ENCODE measurements at regions not wholly inside any gene's neighbourhood (a gene's known extent, or its start where the extent isn't known, plus 50 kb on each side); places are given as distances from the start of the nearest gene placed in this dataset.

DNA sequence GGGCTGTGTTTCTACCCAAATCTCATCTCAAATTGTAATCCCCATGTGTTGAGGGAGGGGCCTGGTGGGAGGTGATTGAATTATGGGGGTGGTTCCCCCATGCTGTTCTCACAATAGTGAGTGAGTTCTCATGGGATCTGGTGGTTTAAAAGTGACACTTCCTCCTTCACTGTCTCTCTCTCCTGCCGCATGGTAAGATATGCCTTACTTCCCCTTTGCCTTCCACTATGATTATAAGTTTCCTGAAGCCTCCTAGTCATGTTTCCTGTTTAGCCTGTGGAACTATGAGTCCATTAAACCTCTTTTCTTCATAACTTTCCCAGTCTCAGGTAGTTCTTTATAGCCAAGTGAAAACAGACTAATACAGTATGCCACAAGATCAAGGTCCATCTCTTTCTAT lies 70.0 kb upstream of the MSX1 start:
- no peak for TF ChIP-seq JUN (IDR thresholded peaks at IDR 0.05; ENCODE audit: borderline replicate concordance, insufficient read depth, insufficient read length, low read depth)
- TF ChIP-seq CTCF (IDR thresholded peaks at IDR 0.05; ENCODE audit: extremely low read depth in 1 of 2, insufficient read depth in 1 of 2, low read depth in 1 of 2, low read length in 2 of 2): no peak
- no peak for TF ChIP-seq MYC (IDR thresholded peaks at IDR 0.05; ENCODE audit: low read depth, low read length)
- no peak overlapping the region for H3K4me2 ChIP-seq (ENCODE audit: insufficient read depth, low read length)
- no peaks in the 10 kb centered on the region for H4K20me1 ChIP-seq (replicated peaks; ENCODE audit: control insufficient read depth, extremely low read depth, insufficient read depth, low read length)
- dilution Hi-C loops (cut with MboI; ENCODE audit: extremely low pct_ligation_motif_present, low sequenced_read_pairs) (no loop called here), intact Hi-C loops (cut with micrococcal nuclease) (no loop called here)
- no peaks in the 10 kb centered on the region for H3K36me3 ChIP-seq (ENCODE audit: control insufficient read depth in 2 of 2, extremely low read depth in 1 of 2, insufficient read depth in 2 of 2, low read length in 2 of 2)
- no peak for DNase-seq (ENCODE audit: low read depth, low spot score)
- no peak for FAIRE-seq
- no peaks in the 10 kb centered on the region for H3K79me2 ChIP-seq (ENCODE audit: control insufficient read depth, insufficient read depth, low read length)
- H3K27me3 ChIP-seq (ENCODE audit: control insufficient read depth in 2 of 2, insufficient read depth in 2 of 2, low read length in 2 of 2): no peaks in the 10 kb centered on the region
- no peak overlapping the region for H3K27ac ChIP-seq (ENCODE audit: insufficient read depth, low read depth, low read length)
- no peak overlapping the region for H2AFZ ChIP-seq (ENCODE audit: low read depth, low read length)
- no TSS peak for BruUV-seq (replicated peaks)
- H3K9me1 ChIP-seq (replicated peaks; ENCODE audit: control insufficient read depth, extremely low read depth, insufficient read depth, low read length): no peaks in the 10 kb centered on the region
- H3K4me1 ChIP-seq (ENCODE audit: control insufficient read depth, extremely low read depth, insufficient read depth, low read length): no peaks in the 10 kb centered on the region
- ChIA-PET CTCF (no interaction called here), POLR2A (no interaction called here)
- no peak overlapping the region for H3K4me3 ChIP-seq (replicated peaks in 1 of 3; ENCODE audit: insufficient read depth in 1 of 3, low read depth in 1 of 3, low read length in 3 of 3)
- H3K9ac ChIP-seq (replicated peaks; ENCODE audit: extremely low read depth, insufficient read depth, low read length): no peak overlapping the region
- no peaks in the 10 kb centered on the region for H3K9me3 ChIP-seq (replicated peaks; ENCODE audit: control insufficient read depth, insufficient read depth, low read length)

DNA sequence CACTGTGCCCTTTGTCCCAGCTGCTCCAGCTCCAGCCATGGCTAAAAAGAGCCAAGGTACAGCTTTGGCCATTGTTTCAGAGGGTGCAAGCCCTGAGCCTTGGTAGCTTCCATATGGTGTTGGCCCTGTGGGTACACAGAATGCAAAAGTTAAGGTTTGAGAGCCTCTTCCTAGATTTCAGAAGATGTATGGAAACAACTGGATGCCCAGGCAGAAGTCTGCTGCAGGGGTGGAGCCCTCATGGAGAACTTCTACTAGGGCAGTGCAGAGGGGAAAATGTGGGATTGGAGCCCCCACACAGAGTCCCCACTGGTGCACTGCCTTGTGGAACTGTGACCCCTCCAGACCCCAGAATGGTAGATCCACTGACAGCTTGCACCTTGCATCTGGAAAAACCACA lies 70.9 kb upstream of the MSX1 start:
- DNase-seq (ENCODE audit: low read depth, low spot score): no peak
- no peak for FAIRE-seq
- TF ChIP-seq POLR2A (IDR thresholded peaks at IDR 0.05; ENCODE audit: low read depth, low read length): no peak
- TF ChIP-seq JUN (IDR thresholded peaks at IDR 0.05; ENCODE audit: borderline replicate concordance, insufficient read depth, insufficient read length, low read depth): no peak
- TF ChIP-seq MAX (IDR thresholded peaks at IDR 0.05; ENCODE audit: insufficient read depth, insufficient read length): no peak
- Histone ChIP-seq H3K4me1 (ENCODE audit: control insufficient read depth, extremely low read depth, insufficient read depth, low read length) (no peaks in the 10 kb centered on the region), H3K27me3 (ENCODE audit: control insufficient read depth in 2 of 2, insufficient read depth in 2 of 2, low read length in 2 of 2) (no peaks in the 10 kb centered on the region), H3K79me2 (ENCODE audit: control insufficient read depth, insufficient read depth, low read length) (no peaks in the 10 kb centered on the region), H3K27ac (ENCODE audit: insufficient read depth, low read depth, low read length) (no peak overlapping the region), H3K9me3 (replicated peaks; ENCODE audit: control insufficient read depth, insufficient read depth, low read length) (no peaks in the 10 kb centered on the region), H4K20me1 (replicated peaks; ENCODE audit: control insufficient read depth, extremely low read depth, insufficient read depth, low read length) (no peaks in the 10 kb centered on the region), H3K9ac (replicated peaks; ENCODE audit: extremely low read depth, insufficient read depth, low read length) (no peak overlapping the region), H3K4me3 (replicated peaks in 1 of 3; ENCODE audit: insufficient read depth in 1 of 3, low read depth in 1 of 3, low read length in 3 of 3) (no peak overlapping the region), H3K4me2 (ENCODE audit: insufficient read depth, low read length) (no peak overlapping the region), H3K36me3 (ENCODE audit: control insufficient read depth in 2 of 2, extremely low read depth in 1 of 2, insufficient read depth in 2 of 2, low read length in 2 of 2) (no peaks in the 10 kb centered on the region), H3K9me1 (replicated peaks; ENCODE audit: control insufficient read depth, extremely low read depth, insufficient read depth, low read length) (no peaks in the 10 kb centered on the region), H2AFZ (ENCODE audit: low read depth, low read length) (no peak overlapping the region)
- dilution Hi-C loops (cut with MboI; ENCODE audit: extremely low pct_ligation_motif_present, low sequenced_read_pairs): no loop called here
- intact Hi-C loops (cut with micrococcal nuclease): no loop called here
- POLR2A ChIA-PET: no interaction called here
- BruUV-seq (replicated peaks): no TSS peak
- CTCF ChIA-PET: no interaction called here

All from endothelial cell of umbilical vein (primary cell).